ENCODE measurements at regions not wholly inside any gene's neighbourhood (a gene's known extent, or its start where the extent isn't known, plus 50 kb on each side); places are given as distances from the start of the nearest gene placed in this dataset.

DNA sequence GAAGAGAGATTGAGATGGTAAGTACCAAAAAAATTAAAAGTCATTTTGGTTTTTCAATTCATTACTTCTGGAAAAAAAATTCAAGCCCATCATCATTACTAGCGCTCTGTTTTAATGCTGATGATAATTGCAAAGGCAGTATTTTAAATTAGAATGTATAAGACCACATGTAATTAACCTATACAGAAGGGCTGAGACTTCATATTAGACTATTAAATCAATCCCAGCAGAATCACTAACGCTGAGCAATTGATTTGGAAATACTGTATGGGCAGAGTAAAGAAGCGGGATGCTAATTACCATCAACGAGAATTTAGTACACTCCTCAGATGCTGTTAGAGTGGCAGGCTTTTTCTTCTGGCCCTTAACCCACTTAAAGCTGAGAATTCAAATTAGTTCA lies 165.0 kb downstream of the SLC4A3 start (continued):
- no peak for TF ChIP-seq CSRNP1 (CRISPR knock-in tag; IDR thresholded peaks at IDR 0.05)
- TF ChIP-seq, protein P1, sequence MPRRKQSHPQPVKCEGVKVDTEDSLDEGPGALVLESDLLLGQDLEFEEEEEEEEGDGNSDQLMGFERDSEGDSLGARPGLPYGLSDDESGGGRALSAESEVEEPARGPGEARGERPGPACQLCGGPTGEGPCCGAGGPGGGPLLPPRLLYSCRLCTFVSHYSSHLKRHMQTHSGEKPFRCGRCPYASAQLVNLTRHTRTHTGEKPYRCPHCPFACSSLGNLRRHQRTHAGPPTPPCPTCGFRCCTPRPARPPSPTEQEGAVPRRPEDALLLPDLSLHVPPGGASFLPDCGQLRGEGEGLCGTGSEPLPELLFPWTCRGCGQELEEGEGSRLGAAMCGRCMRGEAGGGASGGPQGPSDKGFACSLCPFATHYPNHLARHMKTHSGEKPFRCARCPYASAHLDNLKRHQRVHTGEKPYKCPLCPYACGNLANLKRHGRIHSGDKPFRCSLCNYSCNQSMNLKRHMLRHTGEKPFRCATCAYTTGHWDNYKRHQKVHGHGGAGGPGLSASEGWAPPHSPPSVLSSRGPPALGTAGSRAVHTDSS (CRISPR knock-in tag; conservative IDR thresholded peaks at IDR 0.05): no peak
- TF ChIP-seq ZNF75D (CRISPR knock-in tag; IDR thresholded peaks at IDR 0.05; ENCODE audit: borderline replicate concordance): no peak
- no peak for TF ChIP-seq LCORL (IDR thresholded peaks at IDR 0.05)
- TF ChIP-seq LCORL (CRISPR knock-in tag; IDR thresholded peaks at IDR 0.05): no peak
- TF ChIP-seq ZBTB21 (CRISPR knock-in tag; IDR thresholded peaks at IDR 0.05): no peak
- TF ChIP-seq HOXA7 (CRISPR knock-in tag; IDR thresholded peaks at IDR 0.05): no peak
- TF ChIP-seq ZBTB42 (CRISPR knock-in tag; IDR thresholded peaks at IDR 0.05): no peak
- TF ChIP-seq, protein P2, sequence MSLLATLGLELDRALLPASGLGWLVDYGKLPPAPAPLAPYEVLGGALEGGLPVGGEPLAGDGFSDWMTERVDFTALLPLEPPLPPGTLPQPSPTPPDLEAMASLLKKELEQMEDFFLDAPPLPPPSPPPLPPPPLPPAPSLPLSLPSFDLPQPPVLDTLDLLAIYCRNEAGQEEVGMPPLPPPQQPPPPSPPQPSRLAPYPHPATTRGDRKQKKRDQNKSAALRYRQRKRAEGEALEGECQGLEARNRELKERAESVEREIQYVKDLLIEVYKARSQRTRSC (CRISPR knock-in tag; IDR thresholded peaks at IDR 0.05; ENCODE audit: low read depth): no peak
- TF ChIP-seq PRPF4 (IDR thresholded peaks at IDR 0.05; ENCODE audit: low read depth, low read length, poor library complexity, severe bottlenecking): no peak
- no peak for TF ChIP-seq RXRA (CRISPR knock-in tag; IDR thresholded peaks at IDR 0.05)

- H3K4me1 ChIP-seq (ENCODE audit: insufficient read depth, low read length): no peaks in the 10 kb centered on the region
- no TSS peak for BruUV-seq (replicated peaks)
- H3K79me2 ChIP-seq (ENCODE audit: insufficient read depth, low read length): no peaks in the 10 kb centered on the region
- no peak overlapping the region for H3K4me2 ChIP-seq (ENCODE audit: low read depth, low read length)
- ChIA-PET CTCF (ENCODE audit: low intra/inter-chr PET ratio, low total read pairs) (no interaction called here), POLR2A (no interaction called here)
- ATAC-seq (no peak), FAIRE-seq (no peak), DNase-seq (ENCODE audit: low spot score) (no peak)
- in situ Hi-C loops (cut with HindIII; ENCODE audit: extremely low pct_ligation_motif_present, low pct_unique_long_range_greater_than_20kb): no loop called here
- no peak overlapping the region for H3K9ac ChIP-seq (ENCODE audit: insufficient read depth, low read depth, low read length)
- no peaks in the 10 kb centered on the region for H3K9me3 ChIP-seq (ENCODE audit: low read length)
- WGBS (ENCODE audit: low lambda C conversion rate): 14% methylated on average over 2 of the region's 2 CpGs
- H3K27me3 ChIP-seq (ENCODE audit: control insufficient read depth in 1 of 2, insufficient read depth in 2 of 2, low read length in 2 of 2): no peaks in the 10 kb centered on the region; a peak in 1 of 5 replicates
- no peak overlapping the region for H2AFZ ChIP-seq (ENCODE audit: low read length)
- no peaks in the 10 kb centered on the region; the same call in 1 of the 2 replicates for H4K20me1 ChIP-seq (ENCODE audit: insufficient read depth, low read length)
- intact Hi-C loops (cut with micrococcal nuclease; ENCODE audit: unreplicated experiment): no loop called here
- no peak overlapping the region for H3K27ac ChIP-seq (ENCODE audit: extremely low read length, insufficient read depth, low read length)
- no peak overlapping the region for H3K4me3 ChIP-seq (replicated peaks in 1 of 3; ENCODE audit: insufficient read depth in 1 of 3, low read depth in 2 of 3, low read length in 3 of 3)
- no peaks in the 10 kb centered on the region for H3K36me3 ChIP-seq (replicated peaks in 1 of 2; ENCODE audit: control insufficient read depth in 1 of 2, insufficient read depth in 2 of 2, low read length in 2 of 2)
- TF ChIP-seq ZNF720 (CRISPR knock-in tag; IDR thresholded peaks at IDR 0.05): no peak
- no peak for TF ChIP-seq ZKSCAN1 (IDR thresholded peaks at IDR 0.05; ENCODE audit: low read length)
- TF ChIP-seq U2AF2 (IDR thresholded peaks at IDR 0.05; ENCODE audit: low read depth, low read length): no peak
- TF ChIP-seq, protein P3, sequence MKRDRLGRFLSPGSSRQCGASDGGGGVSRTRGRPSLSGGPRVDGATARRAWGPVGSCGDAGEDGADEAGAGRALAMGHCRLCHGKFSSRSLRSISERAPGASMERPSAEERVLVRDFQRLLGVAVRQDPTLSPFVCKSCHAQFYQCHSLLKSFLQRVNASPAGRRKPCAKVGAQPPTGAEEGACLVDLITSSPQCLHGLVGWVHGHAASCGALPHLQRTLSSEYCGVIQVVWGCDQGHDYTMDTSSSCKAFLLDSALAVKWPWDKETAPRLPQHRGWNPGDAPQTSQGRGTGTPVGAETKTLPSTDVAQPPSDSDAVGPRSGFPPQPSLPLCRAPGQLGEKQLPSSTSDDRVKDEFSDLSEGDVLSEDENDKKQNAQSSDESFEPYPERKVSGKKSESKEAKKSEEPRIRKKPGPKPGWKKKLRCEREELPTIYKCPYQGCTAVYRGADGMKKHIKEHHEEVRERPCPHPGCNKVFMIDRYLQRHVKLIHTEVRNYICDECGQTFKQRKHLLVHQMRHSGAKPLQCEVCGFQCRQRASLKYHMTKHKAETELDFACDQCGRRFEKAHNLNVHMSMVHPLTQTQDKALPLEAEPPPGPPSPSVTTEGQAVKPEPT (CRISPR knock-in tag; IDR thresholded peaks at IDR 0.05; ENCODE audit: low read depth): no peak
- no peak for TF ChIP-seq JUND (CRISPR knock-in tag; IDR thresholded peaks at IDR 0.05)
These were observed 171.0 kb downstream of the SLC4A3 start for GRCh38 chr2:219798430-219798829.
